Hematopoietic multipotent progenitor cell treated with erythropoietin and hydrocortisone succinate and interleukin-3 and kit ligand, for 8 days (in vitro differentiated cells): ENCODE measurements at regions not wholly inside any gene's neighbourhood (a gene's known extent, or its start where the extent isn't known, plus 50 kb on each side); places are given as distances from the start of the nearest gene placed in this dataset.
"Not testable (repeated sequence)": the region's sequence is repeated elsewhere in the genome, so short reads cannot be mapped to it uniquely, and the experiment has no call there.

Source experiments
- DNase-seq: peaks from one replicate; pipeline ENCODE4 v3.0.0-alpha.2; 2015

DNA sequence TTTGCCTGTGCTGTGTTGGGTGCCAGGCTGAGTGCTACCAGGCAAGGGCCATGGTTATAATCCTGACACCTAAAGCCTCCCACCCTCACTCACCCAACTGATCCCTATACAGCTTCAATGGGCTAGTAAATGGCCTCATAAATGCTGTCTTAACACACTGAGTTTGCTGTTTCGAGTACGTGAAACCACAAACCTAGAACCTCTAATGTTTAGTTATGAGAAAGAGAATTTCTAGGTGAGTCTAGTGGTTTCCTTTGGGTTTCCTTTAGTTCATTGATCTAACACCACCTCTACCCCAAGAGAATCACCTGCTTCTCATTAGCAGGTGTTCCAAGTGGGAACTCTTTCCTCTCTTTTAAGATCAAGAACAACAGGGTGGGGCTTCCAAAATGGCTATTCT, 172.0 kb downstream of the MC4R start:
- DNase-seq = no peak

DNA sequence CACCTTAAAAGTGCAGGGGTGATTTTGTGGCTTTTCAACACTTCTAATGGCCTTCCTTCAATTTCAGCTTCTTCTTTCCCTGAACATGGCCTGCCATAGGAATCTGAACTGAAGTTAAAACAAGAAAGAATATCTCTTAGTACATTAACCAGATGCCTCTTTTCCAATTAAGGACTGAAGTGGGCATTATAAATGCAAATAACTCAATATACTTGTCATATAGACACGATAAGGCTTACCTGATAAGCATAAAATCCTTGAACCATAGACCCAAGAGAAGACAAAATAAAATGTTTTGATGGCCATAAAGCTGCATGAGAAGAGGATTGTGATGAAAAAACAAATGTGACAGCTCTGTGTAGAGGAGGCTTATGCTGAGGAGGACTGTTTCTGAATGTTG, 173.1 kb downstream of the MC4R start:
- DNase-seq = no peak

DNA sequence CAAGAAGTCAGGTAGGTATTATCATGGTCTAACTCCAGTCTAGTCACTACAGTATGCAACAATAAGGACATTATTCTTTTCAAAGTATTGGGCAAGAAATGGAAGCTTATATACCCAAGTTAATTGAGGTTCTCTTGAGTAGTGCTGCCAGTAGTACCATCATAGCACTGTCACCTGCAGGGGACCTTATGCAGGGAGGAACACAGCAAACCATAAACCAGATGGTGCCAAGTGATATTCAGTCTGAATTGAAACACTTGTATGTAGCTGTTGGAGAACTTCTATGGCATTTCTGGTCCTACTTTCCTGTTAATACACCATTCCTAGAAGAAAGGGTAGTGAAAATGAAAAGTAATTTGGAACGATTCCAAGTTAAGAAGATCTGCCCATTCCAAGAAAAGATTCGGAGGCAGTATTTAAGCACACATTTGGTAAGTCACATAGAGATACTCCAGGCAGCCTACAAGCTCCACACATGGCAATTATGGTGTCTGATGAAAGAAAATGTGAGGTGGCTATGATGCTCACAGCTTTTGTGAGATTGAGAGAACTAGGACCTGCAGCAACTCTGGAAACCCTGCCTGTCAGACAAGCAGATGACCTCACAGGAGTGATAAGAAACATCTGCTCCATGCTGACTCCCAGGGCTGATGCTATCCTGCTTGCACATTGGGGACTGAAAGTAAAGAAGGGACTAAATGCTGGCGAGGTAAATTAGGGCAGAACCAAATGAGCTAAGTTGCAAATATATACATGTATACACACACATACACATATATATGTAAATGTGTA, 174.7 kb downstream of the MC4R start:
- peak; percentile 18 for DNase-seq

DNA sequence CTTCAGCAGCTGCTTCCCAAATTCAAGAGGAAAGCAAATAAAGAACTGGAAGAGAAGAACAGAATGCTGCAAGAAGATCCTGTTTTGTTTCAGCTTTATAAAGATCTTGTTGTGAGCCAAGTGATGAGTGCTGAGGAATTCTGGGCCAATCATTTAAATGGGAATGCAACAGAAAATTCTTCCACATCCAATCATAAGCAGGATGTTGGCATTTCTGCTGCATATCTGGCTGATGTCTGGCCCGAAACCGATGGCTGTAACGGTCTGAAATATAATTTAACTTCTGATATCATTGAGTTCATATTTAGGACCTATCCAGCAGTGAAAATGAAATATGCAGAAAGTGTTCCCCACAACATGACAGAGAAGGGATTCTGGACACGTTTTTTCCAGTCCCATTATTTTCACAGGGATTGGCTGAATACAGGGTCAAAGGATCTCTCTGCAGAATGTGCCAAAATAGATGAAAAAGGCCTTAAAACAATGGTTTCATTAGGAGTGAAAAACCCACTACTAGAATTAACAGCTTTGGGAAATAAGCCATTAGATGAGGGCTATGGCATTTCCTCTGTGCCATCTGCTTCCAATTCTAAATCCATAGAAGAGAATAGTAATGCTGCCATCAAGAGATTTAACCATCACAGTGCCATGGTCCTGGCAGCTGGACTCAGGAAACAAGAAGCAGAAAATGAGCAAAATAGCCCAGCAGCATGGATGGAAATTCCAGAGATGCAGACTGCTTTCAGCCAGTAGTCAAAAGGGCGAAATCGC, 175.6 kb downstream of the MC4R start:
- no peak for DNase-seq

DNA sequence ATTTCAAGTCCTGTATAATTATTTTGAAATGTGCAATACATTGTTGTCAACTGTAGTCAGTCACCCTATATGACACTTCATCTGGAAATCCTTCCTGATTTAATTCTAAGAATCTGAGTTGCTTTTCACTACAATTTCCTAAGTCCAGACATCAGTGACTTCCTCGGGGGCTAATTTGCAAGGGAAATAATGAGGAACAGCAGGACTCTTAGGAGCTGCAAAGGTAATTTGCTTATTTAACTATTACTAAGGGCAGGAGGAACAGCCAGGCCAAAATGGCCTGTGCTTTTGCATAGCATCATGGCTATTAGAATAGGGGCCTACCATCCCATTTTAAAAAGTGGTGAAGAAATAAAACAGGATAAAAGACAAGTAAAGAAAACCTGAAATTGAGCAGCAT, 178.8 kb downstream of the MC4R start:
- DNase-seq = no peak

DNA sequence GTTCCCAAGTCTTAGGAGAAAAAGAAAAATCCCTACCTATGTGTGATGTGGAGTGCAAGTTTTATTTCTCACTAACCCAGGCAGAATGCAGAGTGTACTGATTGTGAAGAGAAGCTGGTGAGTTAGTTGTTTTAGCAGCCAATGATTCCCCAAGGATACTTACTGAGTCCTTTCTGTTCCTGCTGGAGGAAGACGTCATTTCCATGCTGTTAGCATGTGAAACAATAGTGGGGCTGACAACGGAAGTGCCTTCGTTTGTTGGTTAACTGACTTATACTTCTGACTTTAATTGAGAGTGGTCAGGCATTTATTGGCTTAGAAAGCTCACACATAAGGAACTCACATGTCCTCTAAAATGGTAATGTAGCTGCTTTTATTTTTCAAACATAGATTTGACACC, 180.6 kb downstream of the MC4R start:
- DNase-seq = no peak

DNA sequence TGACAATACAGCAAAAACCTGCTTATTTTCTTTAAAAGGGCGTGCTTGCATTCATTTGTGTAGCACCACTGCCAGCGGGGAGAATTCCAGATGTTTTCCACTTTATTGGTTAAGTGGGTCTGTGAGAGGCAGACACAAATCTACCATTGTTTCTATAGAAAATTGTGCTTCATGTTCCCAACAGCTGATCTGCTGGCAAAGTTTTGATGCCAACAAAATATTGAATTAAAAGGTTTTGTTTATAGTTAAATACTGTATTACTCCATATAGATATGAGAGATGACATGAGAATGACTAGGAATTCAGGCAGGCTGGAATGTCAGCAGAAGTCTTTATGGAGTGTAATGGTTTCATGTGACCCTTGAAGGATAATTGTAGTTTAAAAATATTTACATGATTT, 182.7 kb downstream of the MC4R start:
- no peak for DNase-seq

DNA sequence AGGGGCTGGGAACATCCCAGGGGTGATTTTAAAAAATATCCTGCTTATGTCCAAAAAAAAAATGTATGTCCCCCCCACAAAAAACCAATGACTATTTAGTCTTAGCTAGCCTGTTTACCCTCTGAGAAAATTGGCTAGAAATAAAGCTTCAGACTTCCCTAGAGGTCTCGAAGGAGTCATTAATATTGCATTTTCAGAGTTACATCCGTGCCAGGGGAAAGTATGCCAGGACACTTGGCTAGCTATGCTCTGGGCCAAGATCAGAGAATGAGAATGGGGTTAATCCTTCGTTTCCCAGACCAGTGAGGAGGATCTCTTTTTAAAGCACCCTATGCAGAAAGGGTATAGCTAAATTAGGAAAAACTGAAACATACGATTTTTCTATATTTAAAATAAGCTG, 183.6 kb downstream of the MC4R start:
- no peak for DNase-seq

DNA sequence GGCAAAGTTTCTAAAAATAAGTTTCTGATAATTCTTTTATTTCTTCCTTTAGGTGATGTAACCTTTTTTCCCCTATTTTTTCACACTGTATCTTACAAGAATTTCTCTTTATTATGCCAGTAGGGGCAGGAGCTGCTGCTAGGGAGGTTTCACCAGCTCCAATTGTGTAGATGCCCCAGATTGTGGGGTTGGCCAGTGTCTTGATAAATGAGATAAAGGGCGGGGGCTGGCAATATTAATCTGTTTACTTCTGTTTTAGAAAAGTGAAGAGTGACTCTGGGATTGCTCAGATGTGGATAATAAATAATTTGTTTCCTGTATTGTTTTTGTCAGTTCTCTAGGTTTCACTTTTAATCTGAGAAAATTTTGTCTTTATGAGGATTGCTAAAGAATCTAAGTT, 190.4 kb downstream of the MC4R start:
- peak; percentile 5 for DNase-seq

DNA sequence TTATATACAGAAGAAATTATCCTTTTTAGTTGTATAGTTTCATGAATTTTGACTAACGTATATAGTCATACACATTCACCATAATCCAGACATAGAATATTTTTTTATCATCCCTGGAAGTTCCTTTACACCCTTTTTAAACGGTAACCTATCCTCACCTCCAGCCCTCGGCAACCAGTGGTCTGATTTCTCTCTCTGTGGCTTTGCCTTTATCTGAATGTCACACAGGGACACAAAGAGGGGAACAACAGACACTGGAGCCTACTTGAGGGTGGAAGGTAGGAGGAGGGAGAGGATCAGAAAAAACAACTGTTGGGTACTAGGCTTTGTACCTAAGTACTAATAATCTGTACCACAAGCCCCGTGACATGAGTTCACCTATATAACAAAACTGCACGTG, 191.9 kb downstream of the MC4R start:
- DNase-seq = peak; percentile 32

DNA sequence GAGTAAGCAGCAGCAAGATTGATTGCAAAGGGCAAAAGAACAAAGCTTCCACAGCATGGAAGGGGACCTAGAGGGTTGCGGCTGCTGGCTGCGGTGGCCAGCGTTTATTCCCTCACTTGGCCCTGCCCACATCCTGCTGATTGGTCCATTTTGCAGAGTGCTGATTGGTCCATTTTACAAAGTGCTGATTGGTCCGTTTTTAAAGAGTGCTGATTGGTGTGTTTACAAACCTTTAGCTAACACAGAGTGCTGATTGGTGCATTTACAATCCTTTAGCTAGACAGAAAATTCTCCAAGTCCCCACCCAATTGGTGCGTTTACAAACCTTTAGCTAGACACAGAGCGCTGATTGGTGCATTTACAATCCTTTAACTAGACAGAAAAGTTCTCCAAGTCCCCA, 194.4 kb downstream of the MC4R start:
- DNase-seq = not testable (repeated sequence)

DNA sequence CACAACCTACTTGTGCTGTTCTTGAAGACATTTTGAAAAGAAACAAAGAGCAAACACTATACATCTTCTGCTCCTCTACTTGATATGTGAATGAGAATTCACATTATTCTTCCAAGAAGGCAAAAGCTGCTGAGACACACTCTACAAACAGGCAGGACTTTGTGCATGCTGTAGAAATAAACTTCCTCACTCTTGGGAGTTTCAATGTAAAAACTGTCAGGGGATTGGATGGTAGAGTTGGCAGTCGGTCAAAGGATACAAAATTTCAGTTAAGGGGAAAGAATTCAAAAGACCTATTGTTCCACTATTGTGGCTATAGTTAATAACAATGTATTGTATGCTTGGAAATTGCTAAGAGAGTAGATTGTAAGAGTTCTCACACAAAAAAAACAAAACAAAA, 196.3 kb downstream of the MC4R start:
- DNase-seq = no peak

DNA sequence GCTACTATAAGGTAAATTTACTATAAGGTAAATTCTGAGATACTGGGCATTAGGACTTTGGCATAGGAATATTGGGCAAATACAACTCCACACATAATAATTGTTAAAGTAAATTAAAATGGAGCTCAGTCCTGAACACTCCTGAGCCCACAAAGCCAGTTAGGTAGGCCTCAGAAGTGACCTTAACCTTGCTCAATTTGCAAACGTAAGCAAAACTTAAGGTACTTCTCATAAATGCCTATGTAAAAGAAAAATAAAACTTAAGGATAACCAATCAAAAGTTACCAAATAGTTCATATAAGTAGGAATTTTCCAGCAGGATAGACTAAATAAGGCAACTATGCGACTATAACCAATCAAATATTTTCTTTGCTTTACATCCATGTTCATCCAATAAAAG, 197.7 kb downstream of the MC4R start:
- DNase-seq = no peak

DNA sequence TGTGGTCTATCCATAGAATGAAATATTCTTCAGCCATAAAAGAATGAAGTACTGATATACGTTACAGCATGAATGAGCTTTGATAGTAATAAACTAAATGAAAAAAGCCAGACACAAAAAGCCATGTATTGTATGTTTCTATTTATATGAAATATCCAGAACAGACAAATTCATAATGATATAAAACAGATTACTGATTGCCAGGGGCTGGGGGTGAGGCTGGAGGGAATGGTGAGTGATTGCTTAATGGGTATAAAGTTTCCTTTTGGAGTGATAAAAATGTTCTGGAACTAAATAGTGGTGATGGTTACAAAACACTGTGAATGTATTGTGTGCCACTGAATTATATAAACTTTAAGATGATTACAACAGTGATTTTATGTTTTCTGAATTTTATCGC, 200.5 kb downstream of the MC4R start:
- no peak for DNase-seq

DNA sequence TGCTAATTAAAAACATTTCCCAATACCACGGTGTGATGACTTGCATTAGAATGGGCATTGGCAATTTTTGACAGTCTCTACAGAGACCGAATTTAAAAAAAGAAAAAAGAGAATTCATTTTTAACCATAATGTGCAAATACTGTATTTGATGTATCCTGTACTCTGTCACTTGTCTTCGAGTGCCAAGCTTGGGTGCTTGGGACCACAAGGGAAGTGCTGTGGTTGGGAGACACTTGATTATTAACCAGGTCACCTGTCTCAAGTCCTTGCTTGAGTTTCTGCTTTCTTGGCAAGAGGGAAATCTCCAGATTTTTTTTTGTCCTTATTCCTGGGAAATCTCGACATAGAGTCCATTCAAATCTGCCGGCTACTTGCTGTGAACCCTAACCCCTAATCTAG, 209.0 kb downstream of the MC4R start:
- DNase-seq = no peak

DNA sequence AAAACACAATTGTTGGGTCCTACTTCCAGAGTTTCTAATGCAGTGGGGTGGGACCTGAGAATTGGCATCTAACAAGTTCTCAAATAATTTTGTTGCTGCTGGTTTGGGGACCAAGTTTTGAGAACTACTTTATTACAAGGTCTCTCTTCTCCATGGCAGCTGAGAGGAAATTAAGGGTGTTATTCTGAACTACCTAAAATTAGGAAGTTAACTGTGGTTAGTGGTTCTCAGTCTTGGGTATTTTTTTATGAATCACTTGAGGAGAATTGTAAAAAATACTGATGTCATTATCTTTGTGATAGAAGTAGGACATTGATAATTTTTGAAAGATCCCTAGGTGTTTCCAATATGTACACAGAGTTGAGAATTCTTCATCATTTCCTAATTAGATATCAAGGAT, 210.2 kb downstream of the MC4R start:
- no peak for DNase-seq

DNA sequence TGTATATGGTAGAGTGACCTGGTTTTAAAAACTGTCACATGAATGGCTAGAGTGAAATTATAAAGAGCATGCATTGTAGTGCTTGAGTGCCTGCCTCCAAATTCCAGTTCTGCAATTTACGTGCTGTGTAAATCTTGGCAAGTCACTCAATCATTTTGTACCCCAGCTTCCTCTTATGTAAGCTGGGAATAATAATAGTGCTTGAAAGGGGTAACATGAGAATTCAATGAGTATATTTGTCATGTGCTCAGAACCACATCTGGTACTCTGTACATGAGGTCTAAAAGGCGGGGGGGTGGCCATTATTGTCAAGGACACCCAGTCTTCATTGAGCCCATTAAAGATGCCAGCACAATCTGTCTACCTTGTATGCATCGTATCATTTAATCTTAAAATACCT, 214.8 kb downstream of the MC4R start:
- no peak for DNase-seq

DNA sequence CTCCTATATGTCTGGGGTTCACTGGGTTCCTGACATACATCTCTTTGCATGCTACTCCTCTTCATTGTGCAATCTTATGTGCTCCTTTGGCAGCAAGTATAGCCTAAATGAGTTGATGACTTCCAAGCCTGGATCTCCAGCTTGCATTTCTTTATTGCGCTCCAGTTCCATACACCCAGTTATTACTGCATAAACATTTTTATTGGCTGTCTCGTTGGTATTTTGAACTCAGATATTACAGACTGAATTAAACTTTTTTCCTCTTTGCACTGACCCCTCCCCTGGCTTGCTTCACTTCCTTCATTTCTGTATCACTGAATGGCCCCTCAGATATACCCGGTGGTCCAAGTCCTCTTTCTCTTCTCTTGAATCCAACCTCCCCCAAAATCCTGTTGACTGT, 219.2 kb downstream of the MC4R start:
- DNase-seq = no peak

DNA sequence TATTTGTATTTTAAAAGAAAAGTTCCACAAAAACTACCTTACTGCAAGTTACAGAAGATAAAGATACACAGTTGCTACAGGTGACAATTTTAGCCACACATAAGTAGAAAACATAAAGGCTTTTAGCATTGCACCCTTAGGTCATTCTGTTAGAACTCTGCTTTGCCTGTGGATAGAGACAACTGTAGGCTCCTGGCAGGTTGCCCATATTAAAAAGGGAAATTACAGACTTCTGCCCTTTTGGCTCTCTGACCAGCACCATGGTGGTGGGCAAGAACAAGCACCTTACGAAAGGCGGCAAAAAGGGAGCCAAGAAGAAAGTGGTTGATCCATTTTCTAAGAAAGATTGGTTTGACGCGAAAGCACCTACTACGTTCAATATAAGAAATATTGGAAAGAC, 223.3 kb downstream of the MC4R start:
- DNase-seq = no peak

DNA sequence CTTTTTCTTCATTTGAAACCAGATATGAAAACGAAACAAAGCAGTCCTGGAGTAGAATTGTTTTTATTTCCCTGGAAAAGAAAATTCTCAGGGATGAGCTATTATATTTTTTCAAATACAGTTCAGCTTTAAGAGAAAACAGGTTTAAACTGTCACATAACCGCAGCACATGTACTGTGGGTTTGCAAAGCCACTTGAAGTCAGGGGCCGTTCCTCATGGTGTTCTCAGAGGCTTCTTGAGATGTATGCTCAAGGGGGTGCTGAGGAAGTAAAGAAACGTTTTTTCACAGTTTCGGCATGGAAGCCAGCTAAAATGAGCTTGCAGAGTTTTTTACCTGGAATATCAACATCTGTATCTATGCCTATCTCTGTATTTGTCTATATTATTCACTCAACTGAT, 225.3 kb downstream of the MC4R start:
- peak; percentile 18 for DNase-seq

DNA sequence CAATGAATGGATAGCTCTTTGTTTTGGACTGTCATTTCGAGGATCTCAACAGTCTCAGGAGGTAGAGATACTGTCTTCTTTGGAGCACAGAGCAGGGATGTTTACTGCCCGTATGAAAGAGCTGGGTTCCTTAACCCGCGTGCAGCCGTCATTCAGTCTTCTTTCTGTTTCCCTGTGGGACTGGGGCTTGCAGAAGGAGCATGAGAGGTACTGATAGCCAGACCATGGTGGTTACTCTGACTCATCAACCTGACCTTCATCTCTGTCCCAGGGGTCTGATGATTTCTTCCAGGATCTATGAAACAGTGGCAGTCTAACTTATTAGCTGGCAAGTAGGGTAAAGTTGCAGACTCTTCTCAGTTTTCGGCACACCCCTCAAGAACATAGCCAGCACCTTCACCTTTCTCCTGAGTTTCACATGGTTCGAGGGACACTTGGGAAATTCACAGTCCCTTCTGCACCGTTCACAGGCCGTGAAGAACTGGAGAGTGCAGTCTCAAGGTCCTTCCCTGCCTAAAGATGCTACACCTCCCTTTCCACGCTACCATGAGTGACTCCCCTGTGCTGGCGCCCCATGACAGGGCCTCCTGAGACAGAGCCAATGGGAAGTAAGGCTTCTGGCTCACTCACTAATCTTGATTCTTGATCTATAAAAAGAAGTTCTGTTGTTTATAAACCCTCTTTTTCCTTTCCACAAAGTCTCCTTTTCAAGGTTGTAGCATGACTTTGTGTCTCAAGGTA, 226.2 kb downstream of the MC4R start:
- peak; percentile 6 for DNase-seq

DNA sequence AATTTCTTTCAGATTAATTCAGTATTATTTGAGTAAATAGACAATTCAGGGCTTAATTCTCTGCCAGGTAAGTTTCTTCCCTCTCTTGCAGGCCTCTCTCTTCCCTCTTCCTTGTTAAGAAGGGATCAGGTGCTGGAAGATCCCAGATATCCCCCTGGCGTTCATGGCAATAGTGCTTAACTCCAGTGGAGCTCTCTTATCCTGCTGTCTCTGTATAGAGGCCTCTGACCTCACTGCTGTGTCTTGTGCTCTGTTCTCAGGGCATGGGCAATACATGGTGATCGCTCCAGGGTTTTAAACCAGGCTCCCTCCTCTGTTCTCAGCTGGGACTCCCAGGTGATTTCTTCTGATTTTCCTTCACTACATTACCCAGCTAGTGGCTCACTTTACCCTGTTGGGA, 226.8 kb downstream of the MC4R start:
- DNase-seq = no peak

DNA sequence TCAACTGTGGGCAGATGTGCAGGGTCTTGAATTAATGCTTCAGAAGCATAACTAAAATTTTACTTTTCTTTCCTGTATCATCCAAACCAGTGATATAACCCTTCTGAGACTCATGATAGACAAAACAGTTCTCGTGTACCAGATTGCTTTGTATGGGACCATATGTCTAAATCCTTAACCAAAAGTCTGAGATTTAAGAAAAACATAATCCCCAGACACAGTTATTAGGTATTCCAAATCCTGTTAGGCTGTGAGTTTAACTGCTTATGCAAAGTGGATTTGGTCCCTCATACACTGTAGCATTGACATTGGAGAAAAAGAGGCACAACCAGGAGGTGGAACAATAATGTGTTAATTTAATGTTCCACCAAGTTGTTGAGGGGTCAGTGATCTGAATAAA, 235.0 kb downstream of the PMAIP1 start:
- DNase-seq = no peak

DNA sequence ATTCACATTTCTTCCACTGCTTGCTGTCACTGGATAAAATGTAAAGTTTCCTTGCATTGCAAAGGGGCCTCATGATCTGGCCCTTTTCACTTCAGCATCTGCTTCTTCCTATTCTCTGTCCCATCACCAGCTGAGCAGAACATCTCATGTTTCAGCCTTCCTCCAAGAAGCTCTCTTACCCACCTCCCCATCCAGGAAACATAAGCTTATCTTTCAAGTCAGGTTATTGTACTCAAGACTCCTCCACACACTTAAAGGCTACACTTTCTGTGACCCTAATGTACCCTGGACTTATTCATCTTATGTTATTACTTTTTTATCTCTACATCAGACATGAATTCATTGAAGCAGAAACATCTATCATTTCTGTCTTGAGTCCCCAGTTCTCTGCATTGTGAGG, 230.5 kb downstream of the PMAIP1 start:
- no peak for DNase-seq
